Erythroblast (primary cell): ENCODE measurements at regions not wholly inside any gene's neighbourhood (a gene's known extent, or its start where the extent isn't known, plus 50 kb on each side); places are given as distances from the start of the nearest gene placed in this dataset.

ENCODE experiments used
- GATA1 ChIP-seq: IDR thresholded peaks from 2 replicates; pipeline ENCODE4 v1.6.1; 2011; ENCODE audit warnings: low read depth, mild to moderate bottlenecking, control low read depth, low read length, moderate library complexity
- POLR2A ChIP-seq: IDR thresholded peaks from 2 replicates; pipeline ENCODE4 v1.6.1; 2011; ENCODE audit warnings: mild to moderate bottlenecking, low read length

GRCh38 chr10:90245623-90246022 lies 544.2 kb downstream of the KIF20B start:
- TF ChIP-seq POLR2A, result no peak
- no peak for TF ChIP-seq GATA1
